ENCODE measurements at regions not wholly inside any gene's neighbourhood (a gene's known extent, or its start where the extent isn't known, plus 50 kb on each side); places are given as distances from the start of the nearest gene placed in this dataset.
A peak's percentile ranks its signal among the peaks of the same experiment; 100 is the strongest.

DNA sequence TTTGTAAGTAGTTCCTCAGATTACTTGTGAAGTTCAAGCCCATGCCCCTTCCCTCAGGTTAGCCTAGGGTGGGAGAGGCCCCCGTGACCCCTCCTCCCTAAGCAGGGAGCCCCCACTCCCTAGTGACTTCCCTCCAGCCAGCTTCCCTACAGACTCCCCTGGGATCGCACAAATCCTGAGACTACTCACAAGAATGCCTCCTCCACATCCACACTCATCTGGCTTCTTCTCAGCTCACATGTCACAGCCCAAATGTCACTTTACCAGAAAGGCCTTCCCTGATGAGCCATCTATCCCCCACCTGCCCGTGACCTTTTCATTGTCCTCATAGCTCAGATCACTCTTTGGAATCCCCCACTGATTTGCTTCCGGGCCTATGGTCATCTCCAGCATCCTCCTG, 96.7 kb upstream of the ARAP3 start:
- no peak for DNase-seq (ENCODE audit: low read depth in 4 of 4, low spot score in 2 of 4)

DNA sequence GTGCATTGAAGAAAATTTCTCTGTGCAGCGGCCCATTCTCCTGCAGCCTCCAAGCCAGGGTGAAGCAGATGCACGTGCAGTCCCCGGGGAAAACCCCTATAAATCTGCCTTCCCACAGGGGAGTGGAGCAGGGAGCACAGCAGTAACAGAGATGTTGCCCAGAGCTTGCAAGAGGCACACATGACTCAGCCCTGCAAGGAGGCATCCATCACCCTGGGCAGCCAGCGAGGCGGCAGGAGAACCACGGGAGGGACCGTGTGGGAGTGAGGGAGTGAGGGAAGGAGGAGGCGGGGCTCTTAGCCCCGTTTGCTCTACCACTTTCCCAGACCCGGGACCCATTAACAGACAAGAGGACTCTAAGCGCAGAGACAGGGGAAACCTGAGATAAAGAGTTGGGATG, 96.2 kb upstream of the ARAP3 start:
- no peak for DNase-seq (ENCODE audit: low read depth in 4 of 4, low spot score in 2 of 4)

- no peak for DNase-seq (ENCODE audit: low read depth in 4 of 4, low spot score in 2 of 4)
These were observed 95.7 kb upstream of the ARAP3 start for GRCh38 chr5:141777711-141778110.

DNA sequence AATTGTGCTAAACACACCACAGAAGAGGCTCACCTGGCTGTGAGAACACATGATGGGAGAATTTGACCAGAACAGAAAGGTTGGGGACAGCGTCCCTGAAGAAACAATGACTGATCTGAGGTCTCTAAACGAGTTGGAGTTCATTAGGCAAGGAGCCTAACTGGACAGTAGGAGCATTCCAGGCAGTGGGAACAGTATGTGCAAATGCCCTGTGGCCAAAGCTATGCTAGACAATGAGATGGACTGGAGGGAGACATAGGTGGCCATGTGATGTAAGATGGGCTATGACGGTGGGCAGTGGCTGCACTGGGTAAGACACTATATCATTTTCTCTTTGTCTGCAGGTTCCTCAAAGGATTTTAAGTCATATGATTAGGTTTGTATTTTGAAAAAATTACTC, 95.1 kb upstream of the ARAP3 start:
- no peak for DNase-seq (ENCODE audit: low read depth in 4 of 4, low spot score in 2 of 4)

GRCh38 chr5:141773779-141774562, 91.9 kb upstream of the ARAP3 start:
- DNase-seq (ENCODE audit: low read depth in 4 of 4, low spot score in 2 of 4), result no peak

DNA sequence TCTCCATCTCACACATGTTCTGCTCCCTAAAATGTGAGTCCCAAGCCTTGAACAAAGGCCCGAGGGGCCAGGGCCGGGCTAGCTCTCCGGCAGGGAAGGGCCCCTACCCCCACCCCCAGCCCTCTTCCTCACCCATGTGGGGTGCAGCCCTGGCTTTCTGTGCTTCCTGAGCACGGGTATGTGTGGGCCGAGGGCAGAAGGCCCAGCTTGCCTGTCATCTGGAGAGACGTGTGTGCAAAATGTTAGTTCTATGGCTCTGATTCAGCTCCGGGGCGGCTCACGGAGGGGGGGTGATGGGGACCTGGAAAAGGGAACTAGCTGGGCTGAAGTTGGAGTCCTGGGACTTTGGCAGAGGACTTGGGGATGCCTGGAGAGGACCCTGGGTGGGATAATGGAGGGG, 90.3 kb upstream of the ARAP3 start:
- DNase-seq (ENCODE audit: low read depth in 4 of 4, low spot score in 2 of 4), result no peak

- DNase-seq (ENCODE audit: low read depth in 4 of 4, low spot score in 2 of 4), result no peak
These were observed 89.5 kb upstream of the ARAP3 start for GRCh38 chr5:141771562-141771961.

DNA sequence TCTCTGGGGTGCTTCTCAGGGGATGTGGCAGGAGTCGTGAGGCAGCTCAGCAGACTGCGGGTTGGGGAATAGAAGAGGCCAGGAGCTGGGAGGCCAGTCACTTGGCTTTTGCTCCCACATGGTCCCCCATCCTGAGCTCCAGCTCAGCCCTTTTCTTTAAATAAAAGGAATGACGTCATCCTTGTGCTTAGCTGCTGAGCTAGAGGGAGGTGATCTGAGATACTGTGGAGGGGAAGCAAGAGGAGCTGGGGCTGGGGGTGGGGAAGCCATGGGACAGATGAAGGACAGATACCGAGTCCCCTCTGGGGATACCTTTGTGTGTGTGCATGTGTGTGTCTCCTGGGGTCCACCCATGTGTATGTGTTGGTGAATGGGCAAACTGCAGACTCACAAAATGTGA, 89.0 kb upstream of the ARAP3 start:
- no peak for DNase-seq (ENCODE audit: low read depth in 4 of 4, low spot score in 2 of 4)

DNA sequence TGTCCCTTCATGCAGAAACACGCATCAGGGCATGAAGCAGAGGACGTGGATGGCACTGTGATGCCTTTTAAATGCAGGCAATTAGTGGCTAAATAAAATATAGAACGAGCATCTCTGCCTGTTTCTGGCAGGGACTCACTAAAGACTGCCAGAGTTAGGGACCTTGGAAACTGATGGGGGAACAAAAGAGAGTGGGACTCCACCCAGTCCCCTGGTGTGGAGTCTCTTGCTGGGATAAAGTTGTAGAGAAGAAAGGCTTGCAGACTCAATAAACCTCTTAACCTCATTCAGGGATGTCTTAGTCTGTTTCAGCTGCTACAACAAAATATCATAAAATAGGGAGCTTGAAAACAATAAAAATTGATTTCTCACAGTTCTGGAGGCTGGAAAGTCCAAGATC, 87.6 kb upstream of the ARAP3 start:
- DNase-seq (ENCODE audit: low read depth in 4 of 4, low spot score in 2 of 4), result no peak

GRCh38 chr5:141767671-141768070, 85.6 kb upstream of the ARAP3 start:
- no peak for DNase-seq (ENCODE audit: low read depth in 4 of 4, low spot score in 2 of 4)

DNA sequence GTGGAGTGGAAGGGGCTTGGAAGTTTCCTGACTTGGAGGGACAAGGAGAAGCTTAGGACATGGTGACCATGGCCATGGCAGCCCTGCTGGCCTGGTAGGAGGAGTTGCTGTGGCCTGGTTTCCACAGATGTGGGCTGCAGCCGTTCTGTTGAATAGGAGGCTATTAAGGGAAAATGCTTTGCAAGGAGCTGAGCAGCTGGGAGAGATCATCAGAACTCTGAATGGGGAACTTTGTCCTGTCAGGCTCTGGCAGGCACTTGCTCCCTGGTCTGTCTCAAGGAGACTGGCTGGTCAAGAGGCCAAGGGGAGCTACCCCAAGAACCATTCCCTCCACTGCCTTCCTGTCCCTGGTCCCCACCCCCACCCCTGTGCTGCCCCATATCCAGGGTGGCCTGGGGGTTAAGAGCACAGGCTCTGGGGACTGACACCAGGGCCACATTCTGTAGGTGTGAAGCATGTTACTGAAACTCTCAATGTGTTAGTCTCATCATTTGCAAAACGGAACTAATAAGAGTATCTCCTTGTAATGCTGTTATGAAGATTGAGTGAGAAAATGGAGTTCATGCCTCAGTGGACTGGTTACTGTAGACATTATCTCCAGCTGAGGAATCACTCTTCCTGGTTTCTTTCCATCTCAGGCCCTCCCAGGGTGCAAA, 84.0 kb upstream of the ARAP3 start:
- peak in 1 of 4 donors; percentile 43 for DNase-seq (ENCODE audit: low read depth in 4 of 4, low spot score in 2 of 4)

- DNase-seq (ENCODE audit: low read depth in 4 of 4, low spot score in 2 of 4), result no peak
These were observed 81.5 kb upstream of the ARAP3 start for GRCh38 chr5:141763541-141763940.

GRCh38 chr5:141762790-141763368, 80.8 kb upstream of the ARAP3 start:
- no peak for DNase-seq (ENCODE audit: low read depth in 4 of 4, low spot score in 2 of 4)

DNA sequence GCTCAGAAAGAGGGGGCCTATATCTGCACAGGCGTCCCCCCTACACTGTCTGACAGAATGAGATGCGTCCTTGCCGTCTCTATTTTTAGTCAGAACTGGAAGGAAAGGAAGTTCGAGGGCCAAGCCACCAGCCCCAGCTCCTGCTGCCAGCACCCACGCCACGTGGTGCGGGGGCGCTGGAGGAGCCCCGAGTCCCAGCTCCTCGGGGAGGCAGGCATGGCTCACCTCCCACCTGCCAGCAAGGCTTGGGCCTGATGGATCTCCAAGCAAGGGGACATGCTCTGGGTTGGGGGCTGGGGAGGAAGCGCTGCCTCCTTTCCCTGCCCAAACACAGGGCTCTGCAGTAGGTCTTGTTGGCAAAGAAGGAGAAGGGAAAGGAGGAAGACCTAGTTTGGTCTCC, 80.3 kb upstream of the ARAP3 start:
- no peak for DNase-seq (ENCODE audit: low read depth in 4 of 4, low spot score in 2 of 4)

GRCh38 chr5:141760753-141761152, 78.7 kb upstream of the ARAP3 start:
- DNase-seq (ENCODE audit: low read depth in 4 of 4, low spot score in 2 of 4), result no peak

GRCh38 chr5:141760193-141760592, 78.2 kb upstream of the ARAP3 start:
- no peak for DNase-seq (ENCODE audit: low read depth in 4 of 4, low spot score in 2 of 4)

GRCh38 chr5:141758310-141758998, 76.4 kb upstream of the ARAP3 start:
- peak in 1 of 4 donors; percentile 71 for DNase-seq (ENCODE audit: low read depth in 4 of 4, low spot score in 2 of 4)

DNA sequence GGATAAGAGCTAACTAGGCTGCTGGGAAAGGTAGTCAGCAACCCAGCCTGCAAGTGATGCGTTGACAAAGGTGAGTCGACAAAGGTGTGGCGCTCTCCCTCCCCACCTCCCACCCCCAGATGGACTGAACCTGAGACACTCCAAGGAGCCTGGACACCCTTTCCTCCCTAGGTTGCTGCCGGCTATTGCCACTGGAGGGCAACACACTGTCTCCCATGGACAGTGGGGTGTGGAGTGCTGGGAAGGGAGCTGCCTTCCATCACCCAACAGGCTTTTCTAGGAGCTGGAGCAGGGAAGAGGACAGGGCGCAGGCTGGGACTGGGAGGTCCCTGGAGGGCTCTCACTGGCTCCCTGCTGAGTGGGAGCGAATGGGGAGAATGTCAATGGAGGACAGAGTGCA, 75.4 kb upstream of the ARAP3 start:
- DNase-seq (ENCODE audit: low read depth in 4 of 4, low spot score in 2 of 4), result no peak

GRCh38 chr5:141756196-141756595, 74.2 kb upstream of the ARAP3 start:
- no peak for DNase-seq (ENCODE audit: low read depth in 4 of 4, low spot score in 2 of 4)

GRCh38 chr5:141753971-141754713, 72.1 kb upstream of the ARAP3 start:
- DNase-seq (ENCODE audit: low read depth in 4 of 4, low spot score in 2 of 4), result peak in 1 of 4 donors; percentile 70
